Activated naive CD4-positive, alpha-beta T cell treated with anti-CD3 and anti-CD28 coated beads for 36 hours (primary cell): ENCODE measurements at regions not wholly inside any gene's neighbourhood (a gene's known extent, or its start where the extent isn't known, plus 50 kb on each side); places are given as distances from the start of the nearest gene placed in this dataset.

Experiments used
- CTCF ChIA-PET: fragments of 350-600 bp; sonication (Branson Sonifier 250); formaldehyde crosslinking; loops from one replicate; lab custom pipeline; 2021; ENCODE audit warnings: antibody characterized with exemption; lab: Charles Lee
- DNase-seq: peaks from one replicate; pipeline ENCODE4 v3.0.0-alpha.2; 2020
- H3K27ac Mint-ChIP-seq: one replicate; pipeline ENCODE4 v1.8.0; 2021; ENCODE audit warnings: mild to moderate bottlenecking, mixed read lengths
- H3K27me3 Mint-ChIP-seq: one replicate; pipeline ENCODE4 v1.8.0; 2021; ENCODE audit warnings: low read depth, mixed read lengths
- H3K36me3 Mint-ChIP-seq: one replicate; pipeline ENCODE4 v1.8.0; 2021; ENCODE audit warnings: low read depth, mixed read lengths
- H3K4me1 Mint-ChIP-seq: one replicate; pipeline ENCODE4 v1.8.0; 2021; ENCODE audit warnings: low read depth, mixed read lengths
- H3K4me3 Mint-ChIP-seq: one replicate; pipeline ENCODE4 v1.8.0; 2021; ENCODE audit warnings: mild to moderate bottlenecking, moderate library complexity, mixed read lengths
- H3K9me3 Mint-ChIP-seq: one replicate; pipeline ENCODE4 v1.8.0; 2021; ENCODE audit warnings: mixed read lengths
- intact Hi-C: fragments of 100-400 bp; cut with micrococcal nuclease; formaldehyde crosslinking; loops from one replicate; pipeline ENCODE4 v1.15.1; 2023

GRCh38 chr13:86554066-86554465 lies 754.8 kb upstream of the SLITRK6 start:
- no peak overlapping the region for H3K4me3 Mint-ChIP-seq
- H3K4me1 Mint-ChIP-seq, result no peaks in the 10 kb centered on the region
- no peak for DNase-seq
- CTCF ChIA-PET, result no interaction called here
- peaks cover 7% of the 10 kb centered on the region for H3K9me3 Mint-ChIP-seq
- intact Hi-C loops, result no loop called here
- H3K27me3 Mint-ChIP-seq, result no peaks in the 10 kb centered on the region
- no peaks in the 10 kb centered on the region for H3K36me3 Mint-ChIP-seq
- no peak overlapping the region for H3K27ac Mint-ChIP-seq

GRCh38 chr13:86559901-86560300 lies 760.7 kb upstream of the SLITRK6 start:
- Mint-ChIP-seq H3K27me3 (no peaks in the 10 kb centered on the region), H3K36me3 (no peaks in the 10 kb centered on the region), H3K27ac (no peak overlapping the region), H3K4me1 (no peaks in the 10 kb centered on the region), H3K9me3 (peaks cover 3% of the 10 kb centered on the region), H3K4me3 (no peak overlapping the region)
- CTCF ChIA-PET, result no interaction called here
- DNase-seq, result no peak
- intact Hi-C loops, result no loop called here

DNA sequence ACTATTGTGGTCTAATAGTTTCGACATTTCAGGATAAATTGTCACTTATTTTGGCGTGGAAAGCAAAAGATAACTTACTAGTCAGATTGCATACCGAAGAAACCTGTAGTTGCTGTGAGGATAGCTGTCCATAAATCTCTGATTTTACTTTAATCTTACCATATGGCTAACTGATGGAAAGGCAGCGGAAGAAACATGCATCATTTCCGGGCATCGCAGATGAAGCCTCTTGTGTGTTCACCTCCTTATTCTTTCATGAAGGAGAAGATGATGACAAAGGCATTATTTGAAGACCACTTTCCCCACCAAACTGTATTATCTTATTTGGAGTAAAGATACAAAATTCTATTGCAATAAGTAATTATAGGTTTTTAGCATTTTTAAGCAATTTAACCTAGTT lies 763.6 kb upstream of the SLITRK6 start:
- no peak overlapping the region for H3K27ac Mint-ChIP-seq
- H3K4me1 Mint-ChIP-seq, result no peaks in the 10 kb centered on the region
- H3K4me3 Mint-ChIP-seq, result no peak overlapping the region
- CTCF ChIA-PET, result interaction anchor here (0.6 kb wide), 1 partner anchor 729 kb away, joined by 7 read pairs; no protein-coding TSS in a partner anchor
- H3K9me3 Mint-ChIP-seq, result peaks cover 5% of the 10 kb centered on the region
- intact Hi-C loops, result no loop called here
- no peak for DNase-seq
- no peaks in the 10 kb centered on the region for H3K27me3 Mint-ChIP-seq
- H3K36me3 Mint-ChIP-seq, result no peaks in the 10 kb centered on the region

- Mint-ChIP-seq H3K27ac (no peak overlapping the region), H3K4me3 (no peak overlapping the region), H3K36me3 (no peaks in the 10 kb centered on the region), H3K27me3 (no peaks in the 10 kb centered on the region), H3K9me3 (peaks cover 5% of the 10 kb centered on the region), H3K4me1 (no peaks in the 10 kb centered on the region)
- intact Hi-C loops, result no loop called here
- CTCF ChIA-PET, result interaction anchor here (0.6 kb wide), 1 partner anchor 730 kb away, joined by 7 read pairs; no protein-coding TSS in a partner anchor
- no peak for DNase-seq
These were observed 764.1 kb upstream of the SLITRK6 start for GRCh38 chr13:86563308-86563707.

DNA sequence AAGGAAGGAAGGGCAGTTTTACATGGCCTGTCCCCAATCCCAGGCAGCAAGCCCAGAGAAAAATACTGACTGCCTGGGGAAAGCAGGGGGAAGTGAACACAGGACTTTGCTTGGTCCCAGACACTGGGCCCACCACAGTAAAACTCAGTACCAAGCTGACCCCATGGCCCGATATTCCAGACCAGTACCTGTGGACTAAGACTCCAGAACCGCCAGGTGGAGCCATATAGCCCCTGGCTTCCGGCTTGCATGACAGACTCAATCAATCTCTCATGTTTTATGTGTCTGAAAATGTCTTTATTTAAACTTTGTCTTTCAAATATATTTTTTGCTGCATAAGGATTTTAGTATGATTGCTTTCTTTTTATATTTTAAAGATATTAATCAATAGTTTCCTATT lies 767.9 kb upstream of the SLITRK6 start:
- peaks cover 5% of the 10 kb centered on the region for H3K9me3 Mint-ChIP-seq
- H3K36me3 Mint-ChIP-seq, result no peaks in the 10 kb centered on the region
- intact Hi-C loops, result no loop called here
- CTCF ChIA-PET, result no interaction called here
- no peak overlapping the region for H3K27ac Mint-ChIP-seq
- H3K4me3 Mint-ChIP-seq, result no peak overlapping the region
- no peak for DNase-seq
- H3K4me1 Mint-ChIP-seq, result no peaks in the 10 kb centered on the region
- H3K27me3 Mint-ChIP-seq, result no peaks in the 10 kb centered on the region

- CTCF ChIA-PET, result no interaction called here
- intact Hi-C loops, result no loop called here
- Mint-ChIP-seq H3K4me3 (no peak overlapping the region), H3K36me3 (no peaks in the 10 kb centered on the region), H3K27me3 (no peaks in the 10 kb centered on the region), H3K4me1 (no peaks in the 10 kb centered on the region), H3K9me3 (peaks cover 4% of the 10 kb centered on the region), H3K27ac (no peak overlapping the region)
- no peak for DNase-seq
These were observed 769.9 kb upstream of the SLITRK6 start for GRCh38 chr13:86569119-86569518.

GRCh38 chr13:86569974-86570373 lies 770.8 kb upstream of the SLITRK6 start:
- CTCF ChIA-PET, result no interaction called here

GRCh38 chr13:86572115-86572514 lies 772.9 kb upstream of the SLITRK6 start:
- no peaks in the 10 kb centered on the region for H3K4me1 Mint-ChIP-seq
- intact Hi-C loops, result no loop called here
- no peak for DNase-seq
- no peak overlapping the region for H3K27ac Mint-ChIP-seq
- H3K27me3 Mint-ChIP-seq, result no peaks in the 10 kb centered on the region
- CTCF ChIA-PET, result no interaction called here
- no peak overlapping the region for H3K4me3 Mint-ChIP-seq
- H3K36me3 Mint-ChIP-seq, result no peaks in the 10 kb centered on the region
- H3K9me3 Mint-ChIP-seq, result peaks cover 4% of the 10 kb centered on the region

More at GRCh38 chr13:86569974-86570373, 770.8 kb upstream of the SLITRK6 start:
- H3K27me3 Mint-ChIP-seq, result no peaks in the 10 kb centered on the region
- no peak overlapping the region for H3K27ac Mint-ChIP-seq
- H3K4me3 Mint-ChIP-seq, result no peak overlapping the region
- no peak for DNase-seq
- peaks cover 4% of the 10 kb centered on the region for H3K9me3 Mint-ChIP-seq
- H3K36me3 Mint-ChIP-seq, result no peaks in the 10 kb centered on the region
- H3K4me1 Mint-ChIP-seq, result no peaks in the 10 kb centered on the region
- intact Hi-C loops, result no loop called here

GRCh38 chr13:86579662-86580061 lies 780.4 kb upstream of the SLITRK6 start:
- H3K9me3 Mint-ChIP-seq, result peaks cover 10% of the 10 kb centered on the region
- H3K27ac Mint-ChIP-seq, result no peak overlapping the region
- H3K27me3 Mint-ChIP-seq, result no peaks in the 10 kb centered on the region

DNA sequence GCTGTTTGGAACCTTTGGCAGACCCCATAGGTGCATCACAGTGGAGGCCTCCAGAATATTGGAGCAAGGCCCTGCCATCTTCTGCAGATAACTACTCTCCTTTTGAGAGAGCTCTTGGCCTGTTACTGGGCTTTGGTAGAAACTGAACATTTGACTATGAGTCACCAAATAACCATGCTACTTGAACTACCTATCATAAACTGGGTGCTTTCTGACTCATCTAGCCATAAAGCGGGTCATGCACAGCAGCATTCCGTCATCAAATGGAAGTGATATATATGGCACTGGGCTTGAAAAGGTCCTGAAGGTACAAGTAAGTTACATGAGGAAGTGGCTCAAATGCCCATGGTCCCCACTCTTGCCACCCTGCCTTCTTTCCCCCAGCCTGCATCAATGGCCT lies 782.5 kb upstream of the SLITRK6 start:
- Mint-ChIP-seq H3K4me3 (no peak overlapping the region), H3K9me3 (peaks cover 10% of the 10 kb centered on the region), H3K27me3 (no peaks in the 10 kb centered on the region), H3K36me3 (no peaks in the 10 kb centered on the region), H3K27ac (no peak overlapping the region), H3K4me1 (no peaks in the 10 kb centered on the region)
- intact Hi-C loops, result no loop called here
- no peak for DNase-seq
- CTCF ChIA-PET, result no interaction called here

More at GRCh38 chr13:86579662-86580061, 780.4 kb upstream of the SLITRK6 start:
- no peak overlapping the region for H3K4me3 Mint-ChIP-seq
- DNase-seq, result no peak
- no peaks in the 10 kb centered on the region for H3K4me1 Mint-ChIP-seq
- H3K36me3 Mint-ChIP-seq, result no peaks in the 10 kb centered on the region
- CTCF ChIA-PET, result no interaction called here
- intact Hi-C loops, result no loop called here

DNA sequence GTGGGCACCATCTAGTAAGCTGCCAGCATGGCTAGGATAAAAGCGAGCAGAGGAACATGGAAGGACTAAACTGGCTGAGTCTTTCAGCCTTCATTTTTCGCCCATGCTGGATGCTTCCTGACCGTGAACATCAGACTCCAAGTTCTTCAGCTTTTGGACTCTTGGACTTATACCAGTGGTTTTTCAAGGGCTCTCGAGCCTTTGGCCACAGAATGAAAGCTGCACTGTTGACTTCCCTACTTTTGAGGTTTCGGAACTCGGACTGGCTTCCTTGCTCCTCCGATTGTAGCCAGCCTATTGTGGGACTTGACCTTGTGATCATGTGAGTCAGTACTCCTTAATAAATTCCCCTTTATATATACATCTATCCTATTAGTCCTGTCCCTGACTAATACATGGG lies 785.1 kb upstream of the SLITRK6 start:
- DNase-seq, result no peak
- CTCF ChIA-PET, result no interaction called here
- Mint-ChIP-seq H3K4me1 (no peaks in the 10 kb centered on the region), H3K27ac (no peak overlapping the region), H3K9me3 (peaks cover 8% of the 10 kb centered on the region), H3K36me3 (no peaks in the 10 kb centered on the region), H3K4me3 (no peak overlapping the region), H3K27me3 (no peaks in the 10 kb centered on the region)
- intact Hi-C loops, result no loop called here

- intact Hi-C loops, result no loop called here
- Mint-ChIP-seq H3K27me3 (no peaks in the 10 kb centered on the region), H3K36me3 (no peaks in the 10 kb centered on the region), H3K27ac (no peak overlapping the region), H3K4me3 (no peak overlapping the region), H3K9me3 (peaks cover 6% of the 10 kb centered on the region), H3K4me1 (no peaks in the 10 kb centered on the region)
- CTCF ChIA-PET, result no interaction called here
- DNase-seq, result no peak
These were observed 786.6 kb upstream of the SLITRK6 start for GRCh38 chr13:86585835-86586234.

DNA sequence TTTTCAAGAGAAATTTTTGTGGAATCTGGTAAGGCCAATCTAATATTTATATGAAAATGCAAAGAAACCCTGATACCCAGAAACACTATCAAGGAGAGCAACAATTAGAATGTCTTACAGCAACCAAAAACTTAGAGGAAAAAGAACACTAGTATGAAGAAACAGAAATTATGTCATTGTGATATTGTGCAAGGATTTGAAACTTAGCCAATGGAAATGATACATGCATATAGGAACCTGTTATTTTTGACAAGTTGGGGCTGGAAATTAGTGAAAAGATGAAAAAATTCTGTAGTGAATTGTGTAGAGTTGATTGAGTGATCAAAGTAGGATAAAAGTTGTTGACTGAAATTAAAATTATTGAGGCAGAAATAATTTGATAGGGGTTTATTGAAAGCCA lies 792.6 kb upstream of the SLITRK6 start:
- H3K9me3 Mint-ChIP-seq, result peaks cover 10% of the 10 kb centered on the region
- H3K4me1 Mint-ChIP-seq, result no peaks in the 10 kb centered on the region
- intact Hi-C loops, result no loop called here
- DNase-seq, result no peak
- H3K4me3 Mint-ChIP-seq, result no peak overlapping the region
- H3K27me3 Mint-ChIP-seq, result no peaks in the 10 kb centered on the region
- no peak overlapping the region for H3K27ac Mint-ChIP-seq
- CTCF ChIA-PET, result no interaction called here
- peaks cover 2% of the 10 kb centered on the region for H3K36me3 Mint-ChIP-seq

- no peak overlapping the region for H3K4me3 Mint-ChIP-seq
- intact Hi-C loops, result no loop called here
- no peaks in the 10 kb centered on the region for H3K4me1 Mint-ChIP-seq
- H3K27me3 Mint-ChIP-seq, result no peaks in the 10 kb centered on the region
- no peaks in the 10 kb centered on the region for H3K36me3 Mint-ChIP-seq
- peaks cover 4% of the 10 kb centered on the region for H3K9me3 Mint-ChIP-seq
- CTCF ChIA-PET, result no interaction called here
- DNase-seq, result no peak
- H3K27ac Mint-ChIP-seq, result no peak overlapping the region
These were observed 802.1 kb upstream of the SLITRK6 start for GRCh38 chr13:86601351-86601750.
